Hepatocyte (in vitro differentiated cells): ENCODE measurements at regions not wholly inside any gene's neighbourhood (a gene's known extent, or its start where the extent isn't known, plus 50 kb on each side); places are given as distances from the start of the nearest gene placed in this dataset.

ENCODE experiments used
- DNase-seq: peaks from one replicate; pipeline ENCODE4 v3.0.0-alpha.2; 2016; ENCODE audit warnings: low spot score
- H2AFZ ChIP-seq: fragments of 200-600 bp; sonication (generic); 2 replicates; pipeline ENCODE4 v1.6.0; 2016; ENCODE audit warnings: antibody characterized with exemption, mild to moderate bottlenecking
- H3K27ac ChIP-seq: fragments of 200-600 bp; sonication (generic); 2 replicates; pipeline ENCODE4 v1.5.1; 2016; ENCODE audit warnings: mild to moderate bottlenecking
- H3K27me3 ChIP-seq: fragments of 200-600 bp; sonication (generic); 2 replicates; pipeline ENCODE4 v1.6.1; 2016
- H3K36me3 ChIP-seq: fragments of 200-600 bp; sonication (generic); replicated peaks from 2 replicates; pipeline ENCODE4 v1.5.1; 2016; ENCODE audit warnings: low read depth; ENCODE audit not compliant: insufficient read depth
- H3K4me1 ChIP-seq: fragments of 200-600 bp; sonication (generic); 2 replicates; pipeline ENCODE4 v1.5.1; 2016; ENCODE audit warnings: mild to moderate bottlenecking, moderate library complexity; ENCODE audit not compliant: insufficient read depth
- H3K4me2 ChIP-seq: fragments of 200-600 bp; sonication (generic); 2 replicates; pipeline ENCODE4 v1.6.0; 2016
- H3K4me3 ChIP-seq: fragments of 200-600 bp; sonication (generic); 2 replicates; pipeline ENCODE4 v1.5.1; 2016; ENCODE audit warnings: mild to moderate bottlenecking
- H3K79me2 ChIP-seq: fragments of 200-600 bp; sonication (generic); 2 replicates; pipeline ENCODE4 v1.6.0; 2017; ENCODE audit warnings: mild to moderate bottlenecking
- H3K9me2 ChIP-seq: fragments of 200-600 bp; sonication (generic); replicated peaks from 2 replicates; pipeline ENCODE4 v1.6.0; 2017; ENCODE audit warnings: mild to moderate bottlenecking; ENCODE audit not compliant: insufficient read depth
- H3K9me3 ChIP-seq: fragments of 200-600 bp; sonication (generic); 2 replicates; pipeline ENCODE4 v1.5.1; 2016; ENCODE audit warnings: low read depth, mild to moderate bottlenecking
- H4K20me1 ChIP-seq: fragments of 200-600 bp; sonication (generic); 2 replicates; pipeline ENCODE4 v1.6.0; 2016; ENCODE audit warnings: mild to moderate bottlenecking; ENCODE audit not compliant: insufficient read depth, poor library complexity, severe bottlenecking
- CTCF ChIP-seq: fragments of 200-600 bp; sonication (generic); IDR thresholded peaks from 2 replicates; pipeline ENCODE4 v1.5.1; 2016; ENCODE audit warnings: antibody characterized with exemption, mild to moderate bottlenecking; ENCODE audit not compliant: poor library complexity
- EZH2 ChIP-seq: fragments of 200-600 bp; sonication (generic); IDR thresholded peaks from 2 replicates; pipeline ENCODE4 v1.6.1; 2016; ENCODE audit warnings: antibody characterized with exemption, mild to moderate bottlenecking, borderline replicate concordance
- EZH2phosphoT487 ChIP-seq: fragments of 200-600 bp; sonication (generic); IDR thresholded peaks from one replicate; pipeline ENCODE4 v1.6.1; 2018; ENCODE audit warnings: antibody characterized with exemption, mild to moderate bottlenecking, low read depth, moderate library complexity; ENCODE audit not compliant: unreplicated experiment, severe bottlenecking
- WGBS: methylation state at CpG from one replicate; pipeline ENCODE4 v1.1.6; 2016; ENCODE audit warnings: low lambda C conversion rate; ENCODE audit errors: missing lambda C conversion rate; 5-methylcytosine and 5-hydroxymethylcytosine counted together

GRCh38 chr11:30143098-30143705 lies 87.6 kb upstream of the FSHB start:
- Histone ChIP-seq H3K27me3 (no peaks in the 10 kb centered on the region), H3K9me2 (no peaks in the 10 kb centered on the region), H3K4me1 (no peaks in the 10 kb centered on the region), H2AFZ (no peak overlapping the region), H3K4me2 (no peak overlapping the region), H3K9me3 (no peaks in the 10 kb centered on the region), H3K36me3 (no peaks in the 10 kb centered on the region), H4K20me1 (no peaks in the 10 kb centered on the region), H3K4me3 (no peak overlapping the region), H3K79me2 (no peaks in the 10 kb centered on the region), H3K27ac (no peak overlapping the region)
- 36% methylated on average over 3 of the region's 3 CpGs for WGBS
- DNase-seq, result peak; percentile 51
- TF ChIP-seq EZH2, result no peak
- TF ChIP-seq EZH2phosphoT487, result no peak
- peak; percentile 66 for TF ChIP-seq CTCF

GRCh38 chr11:30147293-30147692 lies 83.5 kb upstream of the FSHB start:
- H4K20me1 ChIP-seq, result no peaks in the 10 kb centered on the region
- H3K27ac ChIP-seq, result no peak overlapping the region
- 85% methylated on average over 5 of the region's 5 CpGs for WGBS
- no peak overlapping the region for H3K4me3 ChIP-seq
- H2AFZ ChIP-seq, result no peak overlapping the region
- no peak for DNase-seq
- TF ChIP-seq EZH2phosphoT487 (no peak), CTCF (no peak)
- no peaks in the 10 kb centered on the region for H3K9me3 ChIP-seq
- H3K36me3 ChIP-seq, result no peaks in the 10 kb centered on the region
- H3K27me3 ChIP-seq, result no peaks in the 10 kb centered on the region
- no peaks in the 10 kb centered on the region for H3K9me2 ChIP-seq
- no peaks in the 10 kb centered on the region for H3K79me2 ChIP-seq
- H3K4me1 ChIP-seq, result no peaks in the 10 kb centered on the region
- H3K4me2 ChIP-seq, result no peak overlapping the region

GRCh38 chr11:30149998-30150397 lies 80.8 kb upstream of the FSHB start:
- H3K4me2 ChIP-seq, result no peak overlapping the region
- H4K20me1 ChIP-seq, result no peaks in the 10 kb centered on the region
- H2AFZ ChIP-seq, result peak overlapping the region; percentile 5
- H3K9me3 ChIP-seq, result no peaks in the 10 kb centered on the region
- DNase-seq, result no peak
- TF ChIP-seq EZH2 (no peak), EZH2phosphoT487 (no peak)
- no peaks in the 10 kb centered on the region for H3K79me2 ChIP-seq
- WGBS, result 79% methylated on average over 1 of the region's 1 CpG
- H3K4me1 ChIP-seq, result no peaks in the 10 kb centered on the region
- no peaks in the 10 kb centered on the region for H3K9me2 ChIP-seq
- no peaks in the 10 kb centered on the region for H3K36me3 ChIP-seq
- no peaks in the 10 kb centered on the region for H3K27me3 ChIP-seq
- H3K27ac ChIP-seq, result peak overlapping the region; percentile 28
- no peak overlapping the region for H3K4me3 ChIP-seq

- Histone ChIP-seq H3K9me3 (no peaks in the 10 kb centered on the region), H4K20me1 (no peaks in the 10 kb centered on the region), H3K4me3 (no peak overlapping the region), H3K36me3 (no peaks in the 10 kb centered on the region), H3K79me2 (no peaks in the 10 kb centered on the region), H3K9me2 (no peaks in the 10 kb centered on the region), H3K27me3 (no peaks in the 10 kb centered on the region), H3K27ac (peak overlapping the region; percentile 28), H3K4me2 (no peak overlapping the region), H3K4me1 (no peaks in the 10 kb centered on the region), H2AFZ (peak overlapping the region; percentile 5)
- TF ChIP-seq CTCF (no peak), EZH2 (no peak), EZH2phosphoT487 (no peak)
- 24% methylated on average over 3 of the region's 3 CpGs for WGBS
- no peak for DNase-seq
Measured at GRCh38 chr11:30150425-30150824, 80.4 kb upstream of the FSHB start.
